Adrenal gland (tissue), 9 donors: ENCODE measurements at regions not wholly inside any gene's neighbourhood (a gene's known extent, or its start where the extent isn't known, plus 50 kb on each side); places are given as distances from the start of the nearest gene placed in this dataset.

Experiments
- DNase-seq, 7 donors: peaks; one replicate each; pipeline ENCODE4 v3.0.0-alpha.2; 2019 to 2020
- H3K27ac ChIP-seq, 5 donors: fragments of 200-600 bp; sonication (generic) in 4 of 5; 1 replicate in 3 of 5; 2 replicates in 2 of 5; pipeline versions ENCODE4 v1.5.1 to v1.8.0; 2016 to 2020; ENCODE audit warnings: mild to moderate bottlenecking in 1 of 5
- H3K27me3 ChIP-seq: fragments of 200-600 bp; 2 replicates; pipeline ENCODE4 v1.8.0; 2021
- H3K36me3 ChIP-seq, 2 donors: fragments of 200-600 bp; replicated peaks in 1 of 2; 1 replicate in 1 of 2; 2 replicates in 1 of 2; pipeline versions ENCODE4 v1.5.1 to v1.8.0; 2018 to 2022
- H3K4me1 ChIP-seq, 2 donors: fragments of 200-600 bp; replicated peaks in 1 of 2; 1 replicate in 1 of 2; 2 replicates in 1 of 2; pipeline versions ENCODE4 v1.5.1 to v1.8.0; 2018 to 2021
- H3K4me3 ChIP-seq, 4 donors: fragments of 200-600 bp; sonication (generic) in 3 of 4; one replicate each; pipeline ENCODE4 v1.5.1; 2016 to 2018
- H3K9me3 ChIP-seq, 3 donors: fragments of 200-600 bp; sonication (generic) in 1 of 3; replicated peaks in 1 of 3; 1 replicate in 2 of 3; 2 replicates in 1 of 3; pipeline versions ENCODE4 v1.5.1 to v1.8.0; 2016 to 2021
- POLR2A ChIP-seq, 2 donors: fragments of 450-650 bp; IDR thresholded peaks; one replicate each; pipeline ENCODE4 v1.6.1; 2017; ENCODE audit warnings: antibody characterized with exemption in 2 of 2, mild to moderate bottlenecking in 2 of 2, moderate library complexity in 1 of 2
- WGBS, 4 donors: extraction: QIAGEN DNeasy Blood & Tissue Kit in 2 of 4; methylation state at CpG; one replicate each; pipeline versions ENCODE4 v1.1.5 to v1.1.7; 2013 to 2017; 5-methylcytosine and 5-hydroxymethylcytosine counted together
- intact Hi-C, 2 donors: fragments of 100-400 bp; cut with DNase I; formaldehyde crosslinking; loops; one replicate each; pipeline versions ENCODE4 v1.14.1 to v1.15.0; 2022 to 2023
- TF ChIP-seq, protein P1 (sequence below), 6 experiments: fragments of 450-650 bp in 4 of 6; fragments of 200-600 bp in 2 of 6; sonication (generic) in 1 of 6; IDR thresholded peaks; 1 replicate in 5 of 6; 2 replicates in 1 of 6; pipeline versions ENCODE4 v1.5.1 to v1.8.0; 2016 to 2021; ENCODE audit warnings: antibody characterized with exemption in 6 of 6, mild to moderate bottlenecking in 2 of 6, moderate library complexity in 1 of 6
- donor health status: healthy with polysubstance abuse.
- donor health status: Bipolar disorder and iron deficiency.
- donor health status: DM: yes; HTN: yes; CAD: no.
- donor health status: DM: no; HTN: no; CAD: no.
- donor health status: DM: no; HTN: no; CAD: no.

GRCh38 chr14:38522724-38523123, 266.8 kb upstream of the CLEC14A start:
- H3K9me3 ChIP-seq: no peaks in the 10 kb centered on the region
- TF ChIP-seq, protein P1, sequence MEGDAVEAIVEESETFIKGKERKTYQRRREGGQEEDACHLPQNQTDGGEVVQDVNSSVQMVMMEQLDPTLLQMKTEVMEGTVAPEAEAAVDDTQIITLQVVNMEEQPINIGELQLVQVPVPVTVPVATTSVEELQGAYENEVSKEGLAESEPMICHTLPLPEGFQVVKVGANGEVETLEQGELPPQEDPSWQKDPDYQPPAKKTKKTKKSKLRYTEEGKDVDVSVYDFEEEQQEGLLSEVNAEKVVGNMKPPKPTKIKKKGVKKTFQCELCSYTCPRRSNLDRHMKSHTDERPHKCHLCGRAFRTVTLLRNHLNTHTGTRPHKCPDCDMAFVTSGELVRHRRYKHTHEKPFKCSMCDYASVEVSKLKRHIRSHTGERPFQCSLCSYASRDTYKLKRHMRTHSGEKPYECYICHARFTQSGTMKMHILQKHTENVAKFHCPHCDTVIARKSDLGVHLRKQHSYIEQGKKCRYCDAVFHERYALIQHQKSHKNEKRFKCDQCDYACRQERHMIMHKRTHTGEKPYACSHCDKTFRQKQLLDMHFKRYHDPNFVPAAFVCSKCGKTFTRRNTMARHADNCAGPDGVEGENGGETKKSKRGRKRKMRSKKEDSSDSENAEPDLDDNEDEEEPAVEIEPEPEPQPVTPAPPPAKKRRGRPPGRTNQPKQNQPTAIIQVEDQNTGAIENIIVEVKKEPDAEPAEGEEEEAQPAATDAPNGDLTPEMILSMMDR (IDR thresholded peaks at IDR 0.05): no peak
- H3K4me1 ChIP-seq: no peaks in the 10 kb centered on the region
- WGBS, 4 donors: 57 to 69% (median 68%) methylated on average over 3 of the region's 3 CpGs
- H3K27ac ChIP-seq: no peak overlapping the region
- intact Hi-C loops: no loop called here
- no peaks in the 10 kb centered on the region for H3K36me3 ChIP-seq
- no peaks in the 10 kb centered on the region for H3K27me3 ChIP-seq
- no peak for DNase-seq
- no peak overlapping the region for H3K4me3 ChIP-seq

DNA sequence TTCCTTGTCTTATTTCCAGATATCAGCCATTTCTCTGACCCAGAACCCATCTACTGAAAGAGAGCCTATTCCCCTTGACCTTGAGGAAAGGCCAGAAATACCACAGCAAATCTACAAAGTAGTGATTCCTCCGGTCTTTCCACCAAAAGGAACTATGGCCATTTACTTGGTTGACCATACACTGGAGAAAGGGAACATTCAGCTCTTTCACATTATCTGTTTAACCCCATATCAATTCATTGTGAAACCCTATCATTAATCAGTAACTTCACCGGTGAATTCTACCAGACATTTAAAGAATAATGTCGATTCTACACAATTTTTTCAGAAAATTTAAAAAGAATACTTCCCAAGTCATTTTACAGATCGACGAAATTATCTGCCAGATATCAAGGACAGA, 265.7 kb upstream of the CLEC14A start:
- Histone ChIP-seq H3K4me1 (no peaks in the 10 kb centered on the region), H3K4me3 (no peak overlapping the region), H3K27ac (no peak overlapping the region), H3K9me3 (no peaks in the 10 kb centered on the region), H3K27me3 (no peaks in the 10 kb centered on the region), H3K36me3 (no peaks in the 10 kb centered on the region)
- WGBS, 4 donors: 85 to 91% (median 89%) methylated on average over 5 of the region's 5 CpGs
- TF ChIP-seq, protein P1 (IDR thresholded peaks at IDR 0.05): no peak
- TF ChIP-seq POLR2A (IDR thresholded peaks at IDR 0.05): no peak
- intact Hi-C loops: no loop called here
- no peak for DNase-seq

GRCh38 chr14:38517426-38517825, 261.5 kb upstream of the CLEC14A start:
- Histone ChIP-seq H3K36me3 (no peaks in the 10 kb centered on the region), H3K4me3 (no peak overlapping the region), H3K9me3 (no peaks in the 10 kb centered on the region), H3K4me1 (no peaks in the 10 kb centered on the region), H3K27me3 (no peaks in the 10 kb centered on the region), H3K27ac (no peak overlapping the region)
- TF ChIP-seq POLR2A (IDR thresholded peaks at IDR 0.05): no peak
- TF ChIP-seq, protein P1 (IDR thresholded peaks at IDR 0.05): no peak
- DNase-seq: no peak
- WGBS, 4 donors: 57 to 74% (median 69%) methylated on average over 2 of the region's 2 CpGs
- intact Hi-C loops: no loop called here

GRCh38 chr14:38512236-38512635, 256.3 kb upstream of the CLEC14A start:
- Histone ChIP-seq H3K27ac (no peak overlapping the region), H3K36me3 (no peaks in the 10 kb centered on the region), H3K4me1 (no peaks in the 10 kb centered on the region), H3K9me3 (no peaks in the 10 kb centered on the region), H3K27me3 (no peaks in the 10 kb centered on the region), H3K4me3 (no peak overlapping the region)
- no peak for TF ChIP-seq POLR2A (IDR thresholded peaks at IDR 0.05)
- TF ChIP-seq, protein P1 (IDR thresholded peaks at IDR 0.05): no peak
- DNase-seq: no peak
- intact Hi-C loops: no loop called here
